Esophagus mucosa (tissue), 1 donor: ENCODE measurements at regions not wholly inside any gene's neighbourhood (a gene's known extent, or its start where the extent isn't known, plus 50 kb on each side); places are given as distances from the start of the nearest gene placed in this dataset.
"Not testable (repeated sequence)": the region's sequence is repeated elsewhere in the genome, so short reads cannot be mapped to it uniquely, and the experiment has no call there.

Experiments used
- ATAC-seq: fragments of 200-7000 bp; cut with Tn5 transposase; one replicate; pipeline ENCODE4 v1.9.1; 2020
- donor health status: DM: yes; HTN: yes; CAD: no.

GRCh38 chr5:15013654-15014463, 142.3 kb upstream of the ANKH start:
- peak; percentile 79 for ATAC-seq

- no peak for ATAC-seq
These were observed 140.5 kb upstream of the ANKH start for GRCh38 chr5:15012061-15012460.

GRCh38 chr5:15010936-15011335, 139.4 kb upstream of the ANKH start:
- ATAC-seq, result no peak

GRCh38 chr5:15009420-15009819, 137.8 kb upstream of the ANKH start:
- ATAC-seq, result peak; percentile 67

- no peak for ATAC-seq
These were observed 137.3 kb upstream of the ANKH start for GRCh38 chr5:15008921-15009320.

GRCh38 chr5:15008476-15008875, 136.9 kb upstream of the ANKH start:
- ATAC-seq, result peak; percentile 98

- ATAC-seq, result no peak
These were observed 136.1 kb upstream of the ANKH start for GRCh38 chr5:15007646-15008045.

- ATAC-seq, result no peak
These were observed 132.9 kb upstream of the ANKH start for GRCh38 chr5:15004506-15004905.

GRCh38 chr5:15003511-15003920, 131.9 kb upstream of the ANKH start:
- peak; percentile 88 for ATAC-seq

- no peak for ATAC-seq
These were observed 131.2 kb upstream of the ANKH start for GRCh38 chr5:15002791-15003190.

GRCh38 chr5:15002173-15002572, 130.6 kb upstream of the ANKH start:
- ATAC-seq, result no peak

- ATAC-seq, result no peak
These were observed 129.9 kb upstream of the ANKH start for GRCh38 chr5:15001517-15001916.

- ATAC-seq, result no peak
These were observed 126.9 kb upstream of the ANKH start for GRCh38 chr5:14998491-14998890.

GRCh38 chr5:14996997-14997396, 125.4 kb upstream of the ANKH start:
- ATAC-seq, result no peak

GRCh38 chr5:14995229-14995628, 123.7 kb upstream of the ANKH start:
- no peak for ATAC-seq

GRCh38 chr5:14993459-14994133, 122.0 kb upstream of the ANKH start:
- not testable (repeated sequence) for ATAC-seq

GRCh38 chr5:14992751-14993458, 121.3 kb upstream of the ANKH start:
- not testable (repeated sequence) for ATAC-seq

GRCh38 chr5:14988223-14988622, 116.6 kb upstream of the ANKH start:
- ATAC-seq, result no peak

GRCh38 chr5:14986413-14986812, 114.8 kb upstream of the ANKH start:
- no peak for ATAC-seq

- ATAC-seq, result no peak
These were observed 112.3 kb upstream of the ANKH start for GRCh38 chr5:14983666-14984441.

- ATAC-seq, result no peak
These were observed 109.1 kb upstream of the ANKH start for GRCh38 chr5:14980698-14981097.

GRCh38 chr5:14977058-14977685, 105.6 kb upstream of the ANKH start:
- ATAC-seq, result no peak
